GM21737 (cell line): ENCODE measurements at regions not wholly inside any gene's neighbourhood (a gene's known extent, or its start where the extent isn't known, plus 50 kb on each side); places are given as distances from the start of the nearest gene placed in this dataset.
"Not testable (repeated sequence)": the region's sequence is repeated elsewhere in the genome, so short reads cannot be mapped to it uniquely, and the experiment has no call there.

ENCODE experiments used
- ATAC-seq: cut with Tn5 transposase; IDR thresholded peaks from one replicate; pipeline ENCODE4 v1.9.1; 2021; ENCODE audit warnings: mild to moderate bottlenecking, moderate library complexity; ENCODE audit not compliant: unreplicated experiment

- ATAC-seq: no peak
Measured at GRCh38 chr4:181046809-181047208, 1196.4 kb upstream of the TENM3 start.

- no peak for ATAC-seq
Measured at GRCh38 chr4:181051931-181052330, 1191.3 kb upstream of the TENM3 start.

GRCh38 chr4:181061787-181062186, 1181.4 kb upstream of the TENM3 start:
- no peak for ATAC-seq

GRCh38 chr4:181063212-181063611, 1180.0 kb upstream of the TENM3 start:
- no peak for ATAC-seq

GRCh38 chr4:181077341-181077740, 1165.9 kb upstream of the TENM3 start:
- ATAC-seq: no peak

- no peak for ATAC-seq
Measured at GRCh38 chr4:181078196-181078595, 1165.0 kb upstream of the TENM3 start.

- no peak for ATAC-seq
Measured at GRCh38 chr4:181083757-181084361, 1159.3 kb upstream of the TENM3 start.

GRCh38 chr4:181085557-181085956, 1157.6 kb upstream of the TENM3 start:
- no peak for ATAC-seq

- ATAC-seq: no peak
Measured at GRCh38 chr4:181105487-181105886, 1137.7 kb upstream of the TENM3 start.

- ATAC-seq: no peak
Measured at GRCh38 chr4:181106398-181106797, 1136.8 kb upstream of the TENM3 start.

GRCh38 chr4:181108237-181108636, 1135.0 kb upstream of the TENM3 start:
- ATAC-seq: no peak

- no peak for ATAC-seq
Measured at GRCh38 chr4:181119186-181119585, 1124.0 kb upstream of the TENM3 start.

GRCh38 chr4:181121733-181122132, 1121.5 kb upstream of the TENM3 start:
- no peak for ATAC-seq

GRCh38 chr4:181127171-181127570, 1116.0 kb upstream of the TENM3 start:
- no peak for ATAC-seq

GRCh38 chr4:181130317-181130716, 1112.9 kb upstream of the TENM3 start:
- not testable (repeated sequence) for ATAC-seq

GRCh38 chr4:181137351-181137750, 1105.9 kb upstream of the TENM3 start:
- ATAC-seq: no peak

- no peak for ATAC-seq
Measured at GRCh38 chr4:181138116-181138515, 1105.1 kb upstream of the TENM3 start.

- ATAC-seq: no peak
Measured at GRCh38 chr4:181140037-181140603, 1103.1 kb upstream of the TENM3 start.

- peak; percentile 71 for ATAC-seq
Measured at GRCh38 chr4:181143250-181143854, 1099.8 kb upstream of the TENM3 start.

GRCh38 chr4:181146051-181146450, 1097.2 kb upstream of the TENM3 start:
- no peak for ATAC-seq

- ATAC-seq: no peak
Measured at GRCh38 chr4:181147416-181147951, 1095.7 kb upstream of the TENM3 start.

- no peak for ATAC-seq
Measured at GRCh38 chr4:181148470-181148869, 1094.7 kb upstream of the TENM3 start.
